ENCODE measurements at regions not wholly inside any gene's neighbourhood (a gene's known extent, or its start where the extent isn't known, plus 50 kb on each side); places are given as distances from the start of the nearest gene placed in this dataset.

DNA sequence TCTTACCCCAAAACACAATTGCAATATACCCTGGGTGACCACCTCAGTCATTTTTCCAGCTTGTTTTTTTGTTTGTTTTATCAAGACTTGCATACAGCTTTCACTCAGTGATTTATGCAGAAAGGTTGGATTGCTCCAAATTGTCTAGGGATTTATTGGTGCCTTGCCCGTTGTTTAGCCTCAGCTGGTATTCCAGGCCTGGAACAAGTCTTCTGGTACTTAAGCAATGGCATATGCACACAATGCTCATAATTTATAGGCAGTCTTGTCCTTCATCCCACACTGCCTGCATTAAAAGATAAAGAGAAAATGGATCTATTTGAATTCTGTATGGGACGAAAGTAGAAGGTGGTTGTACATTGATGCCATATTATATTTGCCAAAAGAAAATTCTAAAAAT is 392.5 kb downstream of the ADAMTS20 start:
- TF ChIP-seq, protein P1, sequence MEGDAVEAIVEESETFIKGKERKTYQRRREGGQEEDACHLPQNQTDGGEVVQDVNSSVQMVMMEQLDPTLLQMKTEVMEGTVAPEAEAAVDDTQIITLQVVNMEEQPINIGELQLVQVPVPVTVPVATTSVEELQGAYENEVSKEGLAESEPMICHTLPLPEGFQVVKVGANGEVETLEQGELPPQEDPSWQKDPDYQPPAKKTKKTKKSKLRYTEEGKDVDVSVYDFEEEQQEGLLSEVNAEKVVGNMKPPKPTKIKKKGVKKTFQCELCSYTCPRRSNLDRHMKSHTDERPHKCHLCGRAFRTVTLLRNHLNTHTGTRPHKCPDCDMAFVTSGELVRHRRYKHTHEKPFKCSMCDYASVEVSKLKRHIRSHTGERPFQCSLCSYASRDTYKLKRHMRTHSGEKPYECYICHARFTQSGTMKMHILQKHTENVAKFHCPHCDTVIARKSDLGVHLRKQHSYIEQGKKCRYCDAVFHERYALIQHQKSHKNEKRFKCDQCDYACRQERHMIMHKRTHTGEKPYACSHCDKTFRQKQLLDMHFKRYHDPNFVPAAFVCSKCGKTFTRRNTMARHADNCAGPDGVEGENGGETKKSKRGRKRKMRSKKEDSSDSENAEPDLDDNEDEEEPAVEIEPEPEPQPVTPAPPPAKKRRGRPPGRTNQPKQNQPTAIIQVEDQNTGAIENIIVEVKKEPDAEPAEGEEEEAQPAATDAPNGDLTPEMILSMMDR (conservative IDR thresholded peaks at IDR 0.05; ENCODE audit: low read length): no peak
- no peak for TF ChIP-seq EZH2phosphoT487 (IDR thresholded peaks at IDR 0.05; ENCODE audit: borderline replicate concordance)
